GM18517 (cell line): ENCODE measurements at regions not wholly inside any gene's neighbourhood (a gene's known extent, or its start where the extent isn't known, plus 50 kb on each side); places are given as distances from the start of the nearest gene placed in this dataset.

ENCODE experiments used
- ATAC-seq: cut with Tn5 transposase; IDR thresholded peaks from one replicate; pipeline ENCODE4 v1.9.1; 2021; ENCODE audit warnings: mild to moderate bottlenecking, moderate library complexity; ENCODE audit not compliant: unreplicated experiment

DNA sequence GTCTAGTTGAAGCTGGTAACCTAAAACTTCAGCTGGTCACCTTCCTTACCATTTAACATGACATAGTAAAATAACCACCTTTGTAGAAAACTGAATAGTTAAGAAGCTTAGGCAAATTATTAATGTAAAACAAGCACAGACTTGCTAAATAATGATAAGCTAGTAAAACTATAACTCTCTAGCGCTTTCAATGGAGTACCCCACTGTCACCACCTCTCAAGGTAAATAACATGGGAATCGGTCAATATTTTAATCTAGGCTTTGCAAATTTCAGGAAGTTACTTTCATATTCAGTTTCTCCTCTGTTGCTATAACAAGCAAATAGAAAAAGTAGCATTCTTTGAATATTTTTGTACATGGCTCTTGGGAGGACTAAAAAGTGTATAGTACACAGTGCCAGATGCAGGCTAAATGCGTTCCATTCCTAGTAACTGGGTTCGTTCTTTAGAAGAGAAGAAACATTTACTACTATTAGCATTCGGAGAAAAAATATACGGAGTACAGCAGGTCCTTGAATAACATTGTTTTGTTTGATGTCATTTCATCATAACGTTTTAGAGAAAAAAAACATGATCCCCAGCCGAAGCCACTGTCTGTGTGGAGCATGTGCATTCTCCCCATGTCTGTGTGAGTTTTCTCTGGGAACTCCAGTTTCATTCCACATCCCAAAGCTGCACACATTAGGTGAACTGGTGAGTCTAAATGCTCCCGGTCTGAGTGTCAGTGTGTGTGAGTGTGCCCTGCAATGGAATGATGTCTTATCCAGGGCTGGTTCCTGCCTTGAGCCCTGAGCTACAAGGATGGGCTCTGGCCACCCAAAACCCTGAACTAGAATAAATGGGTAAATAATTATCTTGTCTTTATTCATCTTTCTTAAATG lies 52.5 kb downstream of the EPRS1 start:
- ATAC-seq = no peak

DNA sequence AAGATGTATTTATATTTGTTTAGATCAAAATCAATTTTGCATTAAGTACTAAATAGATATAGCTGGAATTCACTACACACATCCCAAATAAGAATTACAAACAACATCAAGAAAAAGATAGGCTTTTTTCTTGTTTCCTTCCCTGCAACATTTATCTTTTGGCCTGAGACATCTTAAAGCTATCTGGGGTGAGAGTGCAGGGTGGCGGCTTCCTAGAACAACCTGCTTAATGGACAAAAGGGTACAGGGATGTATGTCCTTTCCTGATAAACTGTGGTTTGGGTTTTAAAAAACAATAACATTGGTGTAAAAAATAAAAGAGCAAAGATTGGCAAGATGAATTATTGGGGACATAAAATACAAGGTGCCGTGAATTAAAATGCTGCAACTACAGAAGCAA lies 54.4 kb downstream of the EPRS1 start:
- no peak for ATAC-seq

DNA sequence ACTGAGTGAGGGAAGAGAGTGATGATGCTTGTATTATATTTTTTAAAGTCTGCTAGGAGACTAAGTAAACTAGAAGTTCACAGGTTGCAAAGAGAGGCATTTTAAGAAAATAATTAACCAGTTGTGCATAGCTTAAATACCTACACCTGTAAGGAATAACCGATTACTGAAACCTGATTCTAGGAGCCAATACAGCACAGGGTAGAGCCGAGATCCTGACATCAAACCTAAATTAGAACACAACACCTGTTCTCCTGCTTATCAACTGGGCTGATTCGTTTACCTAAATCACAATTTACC lies 54.8 kb downstream of the EPRS1 start:
- no peak for ATAC-seq

DNA sequence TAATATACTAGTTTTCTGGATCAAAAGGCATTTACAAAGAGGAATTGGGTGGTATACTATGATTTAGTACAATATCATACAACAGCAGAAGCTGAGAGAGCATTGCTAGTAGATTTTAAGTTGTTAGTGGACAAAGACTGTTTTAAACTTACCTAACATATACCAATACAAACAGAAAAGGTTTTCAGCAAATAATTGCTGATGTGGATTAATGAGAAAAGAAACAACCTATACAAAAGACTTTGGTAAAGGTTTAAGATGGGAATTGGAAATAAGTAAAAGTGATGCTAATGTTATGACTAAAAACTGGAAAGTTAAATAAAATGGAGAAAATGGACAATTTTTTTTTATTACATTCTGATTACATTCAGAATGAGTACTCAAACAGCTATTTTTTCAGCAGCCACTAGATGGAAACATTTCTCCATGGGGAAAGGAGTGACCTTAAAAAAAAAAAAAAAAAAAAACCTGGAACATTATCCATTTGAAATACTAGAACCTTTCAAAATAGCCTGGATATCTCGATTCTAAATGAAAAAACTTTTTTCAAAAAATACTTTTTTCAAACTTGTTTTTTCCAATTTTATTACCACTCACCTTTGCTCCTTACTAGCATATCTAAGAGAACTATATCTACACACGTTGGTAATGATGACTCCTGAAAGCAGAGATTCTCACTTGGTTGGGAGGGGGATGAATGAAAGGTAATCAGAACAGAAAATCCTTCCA lies 55.4 kb downstream of the EPRS1 start:
- no peak for ATAC-seq

DNA sequence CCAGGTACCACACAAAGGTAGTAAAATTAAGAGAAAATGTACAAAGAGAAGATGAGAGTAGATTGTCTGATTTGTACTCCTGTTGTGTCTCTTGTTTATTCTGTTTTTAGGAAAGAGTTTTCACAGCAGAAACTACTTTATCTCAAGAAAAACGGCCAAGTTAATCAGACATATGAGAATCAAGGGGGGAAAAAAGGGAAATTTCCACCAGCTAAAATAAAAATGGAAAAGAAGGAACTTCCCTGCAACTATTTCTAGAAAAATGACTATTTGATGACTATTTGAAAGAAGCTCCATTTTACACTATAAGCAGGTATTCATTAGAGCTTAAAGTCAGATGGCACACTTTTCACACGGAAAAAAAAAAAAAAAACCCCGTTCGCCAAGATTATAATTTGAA lies 56.5 kb downstream of the EPRS1 start:
- no peak for ATAC-seq

DNA sequence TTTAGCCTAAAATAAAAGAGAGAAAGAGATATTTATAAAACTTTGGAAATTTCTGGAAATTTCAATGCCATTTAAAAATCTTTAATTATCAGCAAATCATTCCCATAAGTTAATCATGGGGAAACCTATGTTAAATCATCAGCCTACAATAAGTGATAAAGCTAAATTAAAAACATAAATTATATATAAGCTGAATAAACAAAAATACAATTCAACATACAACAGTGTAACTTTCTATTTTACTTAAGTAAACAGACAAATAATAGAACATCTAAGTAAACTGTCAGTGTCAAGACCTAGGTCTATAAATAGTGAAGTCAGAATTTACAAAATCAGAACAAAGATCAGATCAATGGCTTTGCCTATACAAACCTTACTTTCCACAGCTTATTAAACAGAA lies 57.5 kb downstream of the EPRS1 start:
- no peak for ATAC-seq

DNA sequence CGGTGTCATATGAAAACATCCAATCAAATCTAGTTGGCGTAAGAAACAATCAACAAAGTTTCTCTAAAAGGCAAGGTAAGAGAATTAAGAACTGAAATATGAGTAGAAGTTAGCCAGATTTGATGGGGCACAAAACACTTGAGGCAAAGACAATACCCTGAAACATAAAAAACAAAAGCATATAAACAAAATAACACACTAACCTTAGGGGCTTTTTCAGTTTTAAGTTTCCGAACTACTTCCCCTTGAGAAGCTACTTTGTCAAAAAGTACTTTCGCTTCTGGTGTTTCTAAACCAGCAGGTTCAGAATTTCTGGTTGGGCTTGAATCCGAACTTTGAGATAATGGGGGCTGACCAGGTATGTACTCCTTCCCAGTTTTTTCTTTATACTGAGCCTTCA lies 57.9 kb downstream of the EPRS1 start:
- ATAC-seq = peak; percentile 83

DNA sequence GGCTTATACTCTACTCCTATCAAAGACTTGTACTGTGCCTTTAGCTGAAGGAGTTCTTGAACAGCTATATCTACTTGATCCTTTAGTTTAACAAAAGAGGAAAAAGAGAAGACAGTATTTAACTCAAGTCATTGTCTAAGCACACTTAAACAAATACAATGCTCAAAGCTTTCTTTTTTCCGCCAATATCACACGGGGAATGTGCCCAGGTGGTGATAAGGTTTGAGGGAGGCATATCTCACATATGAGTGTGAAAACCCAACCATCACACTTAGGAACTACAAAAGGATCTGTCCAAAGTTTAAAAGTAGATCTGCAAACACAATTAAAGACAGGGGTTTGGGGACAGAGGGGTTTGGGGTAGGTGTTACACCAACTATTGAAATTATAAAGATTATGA lies 59.0 kb upstream of the SLC30A10 start:
- ATAC-seq = no peak

DNA sequence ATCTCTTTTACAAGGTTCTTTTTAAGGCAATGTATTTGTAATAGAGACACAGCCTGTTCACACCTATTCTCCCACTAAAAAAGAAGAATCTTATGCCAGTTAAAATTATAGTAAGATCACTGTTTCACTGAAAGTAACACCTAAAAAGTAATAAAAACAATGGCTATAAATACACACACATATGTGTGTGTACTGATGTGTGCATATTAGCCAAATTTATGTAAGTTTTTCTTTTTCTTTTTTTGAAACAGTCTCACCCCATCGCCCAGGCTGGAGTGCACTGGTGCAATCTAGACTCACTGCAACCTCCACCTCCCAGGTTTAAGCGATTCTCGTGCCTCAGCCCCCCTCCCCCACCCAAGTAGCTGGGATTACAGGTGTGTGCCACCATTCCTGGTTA lies 56.8 kb upstream of the SLC30A10 start:
- peak; percentile 48 for ATAC-seq
